HEK293T (cell line): ENCODE measurements at regions not wholly inside any gene's neighbourhood (a gene's known extent, or its start where the extent isn't known, plus 50 kb on each side); places are given as distances from the start of the nearest gene placed in this dataset.

Experiments
- CTCF ChIA-PET: fragments of 350-600 bp; formaldehyde crosslinking; extraction: SDS; loops from one replicate; lab custom pipeline; 2021; ENCODE audit warnings: antibody characterized with exemption, inconsistent platforms; lab: Yijun Ruan, JAX
- POLR2A ChIA-PET: fragments of 350-600 bp; formaldehyde crosslinking; extraction: SDS; loops from one replicate; lab custom pipeline; 2020; ENCODE audit warnings: antibody characterized with exemption, inconsistent platforms; lab: Yijun Ruan, JAX
- DNase-seq: peaks from one replicate; pipeline ENCODE4 v3.0.0; 2012; ENCODE audit warnings: mixed read lengths; ENCODE audit errors: extremely low spot score
- ARNT ChIP-seq: fragments of 450-650 bp; IDR thresholded peaks from 2 replicates; pipeline ENCODE4 v1.6.1; 2017; ENCODE audit warnings: mild to moderate bottlenecking
- BHLHE40 ChIP-seq: fragments of 450-650 bp; IDR thresholded peaks from 2 replicates; pipeline ENCODE4 v1.6.1; 2016; ENCODE audit warnings: mild to moderate bottlenecking, moderate library complexity, borderline replicate concordance
- CTBP1 ChIP-seq: fragments of 450-650 bp; IDR thresholded peaks from 2 replicates; pipeline ENCODE4 v1.6.1; 2016; ENCODE audit warnings: borderline replicate concordance
- ELF4 ChIP-seq: fragments of 450-650 bp; IDR thresholded peaks from 2 replicates; pipeline ENCODE4 v1.6.1; 2017; ENCODE audit warnings: antibody characterized with exemption
- FOXA1 ChIP-seq: fragments of 450-650 bp; IDR thresholded peaks from 2 replicates; pipeline ENCODE4 v1.6.1; 2016; ENCODE audit warnings: mild to moderate bottlenecking
- FOXK2 ChIP-seq: fragments of 450-650 bp; IDR thresholded peaks from 2 replicates; pipeline ENCODE4 v1.6.1; 2016; ENCODE audit warnings: mild to moderate bottlenecking
- FOXM1 ChIP-seq: fragments of 450-650 bp; IDR thresholded peaks from 2 replicates; pipeline ENCODE4 v1.6.1; 2017; ENCODE audit warnings: mild to moderate bottlenecking, borderline replicate concordance
- HDGF ChIP-seq: fragments of 450-650 bp; IDR thresholded peaks from 2 replicates; pipeline ENCODE4 v1.6.1; 2017; ENCODE audit warnings: antibody characterized with exemption, borderline replicate concordance
- L3MBTL2 ChIP-seq: fragments of 450-650 bp; conservative IDR thresholded peaks from 2 replicates; pipeline ENCODE4 v1.6.1; 2016; ENCODE audit warnings: mild to moderate bottlenecking
- LEF1 ChIP-seq: fragments of 450-650 bp; IDR thresholded peaks from 2 replicates; pipeline ENCODE4 v1.6.1; 2017; ENCODE audit warnings: mild to moderate bottlenecking, borderline replicate concordance
- NFRKB ChIP-seq: fragments of 450-650 bp; IDR thresholded peaks from 2 replicates; pipeline ENCODE4 v1.6.1; 2016; ENCODE audit warnings: mild to moderate bottlenecking, moderate library complexity
- SP1 ChIP-seq: fragments of 450-650 bp; IDR thresholded peaks from 2 replicates; pipeline ENCODE4 v1.6.1; 2017
- SUZ12 ChIP-seq: fragments of 450-650 bp; IDR thresholded peaks from 2 replicates; pipeline ENCODE4 v1.6.1; 2016; ENCODE audit warnings: mild to moderate bottlenecking
- TARDBP ChIP-seq: fragments of 450-650 bp; IDR thresholded peaks from 2 replicates; pipeline ENCODE4 v1.6.1; 2016
- ZNF384 ChIP-seq: fragments of 450-650 bp; IDR thresholded peaks from 2 replicates; pipeline ENCODE4 v1.6.1; 2016
- TF ChIP-seq, protein P1 (sequence below): fragments of 450-650 bp; IDR thresholded peaks from 2 replicates; pipeline ENCODE4 v1.6.1; 2016

DNA sequence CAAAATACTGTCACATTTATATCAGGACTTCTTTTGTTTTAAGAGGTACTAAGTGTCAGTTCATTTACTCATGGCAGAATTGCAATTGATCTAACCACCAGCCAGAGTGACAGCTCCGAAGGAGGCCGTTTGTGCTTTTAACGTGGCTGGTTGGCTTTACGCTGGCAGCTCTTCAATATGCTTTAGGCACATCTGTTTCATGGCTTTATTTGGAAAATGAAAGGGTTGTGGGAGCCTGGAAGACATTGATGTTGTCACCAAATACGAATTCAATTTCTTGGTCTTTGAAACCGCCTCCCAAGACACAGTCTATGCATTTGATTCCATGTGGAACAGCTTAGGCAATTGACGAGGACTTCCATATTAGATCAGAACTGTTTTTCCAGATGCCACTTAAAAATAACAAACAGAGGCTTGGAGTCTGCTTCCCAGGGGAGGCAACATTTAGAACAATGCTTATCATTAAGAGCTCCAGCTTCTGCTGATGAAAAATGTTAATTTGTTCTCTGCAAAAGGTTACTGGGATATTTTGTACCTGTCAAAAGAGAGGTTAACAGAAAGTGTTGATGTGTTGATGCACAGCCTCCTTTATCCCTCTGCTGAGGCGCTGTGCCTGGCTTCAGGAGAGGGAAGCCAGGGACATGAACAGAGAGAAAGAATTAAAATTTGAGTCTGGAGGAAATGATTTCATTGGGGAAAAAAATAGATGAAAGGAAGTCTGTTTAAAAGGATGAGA lies 64.0 kb upstream of the TNFRSF19 start:
- POLR2A ChIA-PET: no interaction called here
- CTCF ChIA-PET: no interaction called here
- no peak for DNase-seq

DNA sequence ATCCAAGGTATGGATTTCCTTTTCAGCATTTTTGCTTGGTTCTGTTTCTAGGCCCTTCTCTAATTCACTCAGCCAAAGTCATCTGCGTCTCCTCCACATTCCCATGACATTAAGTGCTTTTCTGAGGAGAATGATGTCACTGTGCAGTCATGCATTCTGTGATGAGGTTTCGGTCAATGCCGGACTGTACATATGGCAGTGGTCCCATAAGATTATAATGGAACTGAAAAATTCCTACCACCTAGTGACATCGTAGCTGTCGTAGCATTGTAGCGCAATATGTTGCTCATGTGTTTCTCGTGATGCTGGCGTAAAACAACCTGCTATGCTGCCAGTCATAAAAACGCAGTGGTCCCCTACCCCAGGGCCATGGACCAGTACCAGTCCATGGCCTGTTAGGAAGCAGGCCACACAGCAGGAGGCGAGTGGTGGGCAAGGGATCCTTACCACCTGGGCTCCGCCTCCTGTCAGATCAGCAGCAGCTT lies 63.4 kb upstream of the TNFRSF19 start:
- DNase-seq: no peak
- POLR2A ChIA-PET: no interaction called here
- CTCF ChIA-PET: interaction anchor here (0.6 kb wide), 1 partner anchor 89 kb away, joined by 3 read pairs; no protein-coding TSS in a partner anchor
- TF ChIP-seq BHLHE40: no peak
- TF ChIP-seq ELF4: no peak
- TF ChIP-seq NFRKB: no peak
- no peak for TF ChIP-seq FOXA1
- TF ChIP-seq ZNF384: no peak
- no peak for TF ChIP-seq L3MBTL2
- TF ChIP-seq HDGF: no peak
- no peak for TF ChIP-seq SUZ12
- TF ChIP-seq FOXK2: no peak
- TF ChIP-seq ARNT: no peak
- no peak for TF ChIP-seq TARDBP
- no peak for TF ChIP-seq CTBP1
- no peak for TF ChIP-seq FOXM1
- TF ChIP-seq, protein P1, sequence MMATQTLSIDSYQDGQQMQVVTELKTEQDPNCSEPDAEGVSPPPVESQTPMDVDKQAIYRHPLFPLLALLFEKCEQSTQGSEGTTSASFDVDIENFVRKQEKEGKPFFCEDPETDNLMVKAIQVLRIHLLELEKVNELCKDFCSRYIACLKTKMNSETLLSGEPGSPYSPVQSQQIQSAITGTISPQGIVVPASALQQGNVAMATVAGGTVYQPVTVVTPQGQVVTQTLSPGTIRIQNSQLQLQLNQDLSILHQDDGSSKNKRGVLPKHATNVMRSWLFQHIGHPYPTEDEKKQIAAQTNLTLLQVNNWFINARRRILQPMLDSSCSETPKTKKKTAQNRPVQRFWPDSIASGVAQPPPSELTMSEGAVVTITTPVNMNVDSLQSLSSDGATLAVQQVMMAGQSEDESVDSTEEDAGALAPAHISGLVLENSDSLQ: no peak

More for the DNA sequence above, 64.0 kb upstream of the TNFRSF19 start:
- no peak for TF ChIP-seq LEF1
- TF ChIP-seq, protein P1: peak; percentile 48; the same call in 1 of the 2 replicates

DNA sequence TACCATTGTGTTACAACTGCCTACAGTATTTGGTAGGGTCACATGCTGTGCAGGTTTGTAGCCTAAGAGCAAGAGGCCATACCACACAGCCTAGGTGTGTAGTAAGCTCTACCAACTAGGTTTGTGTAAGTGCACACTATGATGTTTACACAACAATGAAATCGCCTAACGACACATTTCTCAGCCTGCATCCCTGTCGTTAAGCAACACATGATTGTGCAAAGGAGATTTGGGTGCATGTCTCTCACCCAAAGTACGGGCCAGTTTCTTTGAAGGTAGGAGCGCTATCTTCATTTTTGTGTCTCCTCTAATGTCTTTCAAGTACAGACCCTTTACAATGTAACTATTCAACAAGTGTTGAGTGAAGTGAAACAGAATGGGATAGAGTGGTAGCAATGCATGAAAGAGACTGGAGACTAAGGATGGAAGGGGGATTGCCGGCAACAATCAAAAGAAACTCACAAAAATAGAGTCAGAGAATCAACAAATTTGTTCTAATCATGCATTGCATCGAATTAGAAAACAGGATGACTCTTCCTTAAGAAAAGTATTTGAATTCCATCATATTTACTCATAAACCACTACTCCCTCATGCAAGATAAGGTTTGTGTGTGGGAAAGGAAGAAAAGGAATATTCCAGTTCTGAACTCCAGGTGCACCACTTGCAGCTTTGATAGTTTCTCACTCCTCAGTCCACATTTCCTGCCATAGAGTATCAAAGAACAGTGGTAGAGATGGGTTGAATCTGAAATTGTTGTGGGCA lies 60.2 kb upstream of the TNFRSF19 start:
- CTCF ChIA-PET: no interaction called here
- POLR2A ChIA-PET: no interaction called here
- no peak for DNase-seq
- TF ChIP-seq ZNF384 (no peak), FOXM1 (no peak), SP1 (no peak), LEF1 (no peak), BHLHE40 (no peak), L3MBTL2 (no peak), NFRKB (no peak), HDGF (no peak), SUZ12 (no peak), FOXA1 (no peak), ELF4 (no peak), TARDBP (no peak), FOXK2 (no peak)
- TF ChIP-seq, protein P1: no peak

DNA sequence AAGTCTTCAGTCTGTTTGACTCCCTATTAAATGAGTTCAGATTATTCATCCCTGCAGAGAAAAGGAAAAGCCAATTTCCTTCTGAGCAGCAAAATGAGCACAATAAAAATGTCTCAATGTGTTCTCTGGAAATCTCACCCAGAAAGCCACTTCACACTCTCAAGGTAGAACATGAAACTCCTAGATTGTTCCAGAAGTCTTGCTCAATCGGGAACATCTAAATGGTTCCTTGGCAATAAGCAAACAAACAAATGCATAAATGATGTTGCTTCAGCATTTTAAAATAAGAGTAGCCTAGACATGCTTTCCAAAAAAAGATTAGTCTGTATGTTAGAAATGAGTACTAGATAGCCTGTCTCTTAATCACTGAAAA lies 59.7 kb upstream of the TNFRSF19 start:
- CTCF ChIA-PET: interaction anchor here (0.8 kb wide), 1 partner anchor 56 kb away, joined by 3 read pairs; no protein-coding TSS in a partner anchor
- DNase-seq: no peak
- TF ChIP-seq FOXA1: no peak
- TF ChIP-seq ELF4: no peak
- TF ChIP-seq ZNF384: no peak
- no peak for TF ChIP-seq SUZ12
- TF ChIP-seq FOXM1: no peak
- TF ChIP-seq ARNT: no peak
- no peak for TF ChIP-seq CTBP1
- no peak for TF ChIP-seq BHLHE40
- no peak for TF ChIP-seq NFRKB
- TF ChIP-seq FOXK2: no peak
- TF ChIP-seq LEF1: no peak
- POLR2A ChIA-PET: no interaction called here

DNA sequence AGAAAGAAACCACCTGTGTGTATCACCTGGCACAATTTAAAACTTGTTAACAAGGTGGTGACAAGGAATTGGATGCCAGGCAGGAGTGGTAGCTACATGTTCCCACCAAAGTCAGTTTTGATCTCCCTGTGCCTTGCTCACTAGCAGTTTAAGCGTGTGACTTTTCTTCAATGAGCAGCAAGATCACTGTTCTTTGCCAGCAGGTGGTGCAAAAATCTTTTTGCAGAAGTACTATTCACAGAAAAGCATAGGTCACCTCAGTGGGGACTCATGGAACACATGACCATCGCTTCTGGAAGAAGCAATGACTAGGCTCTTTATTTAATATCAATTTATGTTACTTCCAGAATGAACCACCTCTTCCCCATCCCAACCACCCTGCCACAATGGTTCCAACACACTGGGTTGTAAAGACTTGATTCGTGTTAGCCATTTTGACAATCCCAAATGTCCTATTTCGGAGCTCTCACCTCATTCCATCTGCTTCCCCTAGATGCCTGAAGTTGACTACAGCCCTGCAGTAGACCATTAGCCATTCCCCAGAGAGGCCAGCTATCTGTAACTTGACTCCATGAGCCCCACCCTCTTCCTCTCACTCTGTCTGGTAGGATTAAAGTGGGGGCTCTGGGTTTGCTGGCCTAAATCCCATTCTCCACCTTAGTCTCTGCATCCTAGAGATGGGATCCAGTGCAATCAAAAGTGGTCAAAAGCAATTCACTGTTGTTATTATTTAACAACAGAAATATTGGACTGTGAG lies 59.1 kb upstream of the TNFRSF19 start:
- CTCF ChIA-PET: interaction anchor here (0.7 to 1.5 kb wide), 3 partner anchors 8 to 378 kb away, joined by 3 to 5 read pairs (median 3); partner anchors contain the start of gene MIPEP
- POLR2A ChIA-PET: no interaction called here
- DNase-seq: peak; percentile 11
- TF ChIP-seq SP1 (no peak), FOXM1 (no peak), ARNT (no peak), FOXA1 (no peak), HDGF (no peak), FOXK2 (no peak), CTBP1 (no peak), NFRKB (no peak), LEF1 (no peak), L3MBTL2 (no peak)
